Right ventricle myocardium inferior (tissue), 1 donor: ENCODE measurements at regions not wholly inside any gene's neighbourhood (a gene's known extent, or its start where the extent isn't known, plus 50 kb on each side); places are given as distances from the start of the nearest gene placed in this dataset.
"Not testable (repeated sequence)": the region's sequence is repeated elsewhere in the genome, so short reads cannot be mapped to it uniquely, and the experiment has no call there.

Experiments
- ATAC-seq: fragments of 200-7000 bp; cut with Tn5 transposase; one replicate; pipeline ENCODE4 v1.9.1; 2020; ENCODE audit warnings: mild to moderate bottlenecking, moderate library complexity
- DNase-seq: peaks from one replicate; pipeline ENCODE4 v3.0.0; 2021; ENCODE audit errors: missing footprints
- intact Hi-C: fragments of 100-400 bp; cut with DNase I; formaldehyde crosslinking; loops from one replicate; pipeline ENCODE4 v1.11.0; 2022
- donor health status: DM: no; HTN: yes; CAD: no; lungs with severe emphysema.

GRCh38 chr2:207231967-207232366 is 66.2 kb upstream of the KLF7 start:
- intact Hi-C loops, result no loop called here
- DNase-seq, result no peak
- ATAC-seq, result no peak

- intact Hi-C loops, DNase-seq, ATAC-seq: not testable (repeated sequence)
Observed at GRCh38 chr2:207233141-207233540, 67.4 kb upstream of the KLF7 start.

GRCh38 chr2:207233731-207234130 is 68.0 kb upstream of the KLF7 start:
- DNase-seq (no peak), ATAC-seq (no peak)
- intact Hi-C loops, result no loop called here

GRCh38 chr2:207235621-207236020 is 69.9 kb upstream of the KLF7 start:
- DNase-seq, result no peak
- no peak for ATAC-seq
- intact Hi-C loops, result no loop called here

- DNase-seq, result no peak
- intact Hi-C loops, result no loop called here
- peak; percentile 68 for ATAC-seq
Observed at GRCh38 chr2:207236156-207236935, 70.6 kb upstream of the KLF7 start.

GRCh38 chr2:207238831-207239701 is 73.3 kb upstream of the KLF7 start:
- intact Hi-C loops, result no loop called here
- ATAC-seq, result peak; percentile 64
- peak; percentile 72 for DNase-seq

- intact Hi-C loops, result no loop called here
- ATAC-seq, result no peak
Observed at GRCh38 chr2:207239754-207240494, 74.2 kb upstream of the KLF7 start.

GRCh38 chr2:207240649-207241048 is 74.9 kb upstream of the KLF7 start:
- DNase-seq (no peak), ATAC-seq (no peak)
- intact Hi-C loops, result no loop called here

More at GRCh38 chr2:207239754-207240494, 74.2 kb upstream of the KLF7 start:
- no peak for DNase-seq

- intact Hi-C loops, result no loop called here
- DNase-seq, result no peak
- no peak for ATAC-seq
Observed at GRCh38 chr2:207241198-207241597, 75.5 kb upstream of the KLF7 start.

GRCh38 chr2:207243601-207244000 is 77.9 kb upstream of the KLF7 start:
- intact Hi-C loops, result no loop called here
- no peak for DNase-seq
- ATAC-seq, result no peak

GRCh38 chr2:207244971-207245925 is 79.5 kb upstream of the KLF7 start:
- no peak for ATAC-seq
- intact Hi-C loops, result no loop called here
- DNase-seq, result no peak

GRCh38 chr2:207248702-207249377 is 83.1 kb upstream of the KLF7 start:
- intact Hi-C loops, result no loop called here
- ATAC-seq (no peak), DNase-seq (no peak)

- ATAC-seq, result no peak
- no peak for DNase-seq
- intact Hi-C loops, result no loop called here
Observed at GRCh38 chr2:207251022-207251421, 85.3 kb upstream of the KLF7 start.

GRCh38 chr2:207251573-207252192 is 85.9 kb upstream of the KLF7 start:
- intact Hi-C loops, result no loop called here
- no peak for DNase-seq
- ATAC-seq, result peak; percentile 4

- DNase-seq (no peak), ATAC-seq (no peak)
- intact Hi-C loops, result no loop called here
Observed at GRCh38 chr2:207252416-207252815, 86.7 kb upstream of the KLF7 start.

GRCh38 chr2:207252979-207253645 is 87.4 kb upstream of the KLF7 start:
- intact Hi-C loops, result no loop called here
- ATAC-seq (no peak), DNase-seq (no peak)
